ENCODE measurements at regions not wholly inside any gene's neighbourhood (a gene's known extent, or its start where the extent isn't known, plus 50 kb on each side); places are given as distances from the start of the nearest gene placed in this dataset.

DNA sequence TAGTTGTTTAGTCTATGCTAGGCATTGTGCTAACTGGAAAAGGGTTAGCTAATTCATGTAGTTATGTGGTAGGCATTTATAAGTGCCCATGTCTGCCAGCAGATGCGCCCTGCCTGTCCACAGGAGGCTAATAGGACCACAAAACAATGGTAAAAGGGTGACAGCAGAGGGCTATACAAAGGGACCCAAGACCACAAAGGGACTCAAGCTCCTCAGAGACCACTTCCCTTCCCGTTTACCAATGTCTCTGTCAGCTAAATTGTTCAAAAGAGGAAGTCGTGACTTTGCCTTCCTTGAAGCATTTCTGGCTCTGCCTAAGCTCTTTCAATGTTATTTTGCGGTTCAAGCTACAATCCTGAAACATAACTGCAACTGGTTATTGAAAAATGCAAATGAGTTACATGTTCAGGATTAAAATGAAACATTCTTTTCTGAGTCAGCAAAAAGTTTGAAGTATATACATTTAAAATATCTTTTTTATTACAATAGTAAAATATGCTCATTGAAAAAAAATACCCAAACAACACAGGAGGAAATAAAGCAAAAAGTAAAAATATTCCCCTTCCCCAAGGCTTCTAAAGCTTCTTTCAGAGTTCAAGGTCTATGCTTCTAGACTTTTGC, 149.2 kb downstream of the MAF start:
- TF ChIP-seq, protein P1, sequence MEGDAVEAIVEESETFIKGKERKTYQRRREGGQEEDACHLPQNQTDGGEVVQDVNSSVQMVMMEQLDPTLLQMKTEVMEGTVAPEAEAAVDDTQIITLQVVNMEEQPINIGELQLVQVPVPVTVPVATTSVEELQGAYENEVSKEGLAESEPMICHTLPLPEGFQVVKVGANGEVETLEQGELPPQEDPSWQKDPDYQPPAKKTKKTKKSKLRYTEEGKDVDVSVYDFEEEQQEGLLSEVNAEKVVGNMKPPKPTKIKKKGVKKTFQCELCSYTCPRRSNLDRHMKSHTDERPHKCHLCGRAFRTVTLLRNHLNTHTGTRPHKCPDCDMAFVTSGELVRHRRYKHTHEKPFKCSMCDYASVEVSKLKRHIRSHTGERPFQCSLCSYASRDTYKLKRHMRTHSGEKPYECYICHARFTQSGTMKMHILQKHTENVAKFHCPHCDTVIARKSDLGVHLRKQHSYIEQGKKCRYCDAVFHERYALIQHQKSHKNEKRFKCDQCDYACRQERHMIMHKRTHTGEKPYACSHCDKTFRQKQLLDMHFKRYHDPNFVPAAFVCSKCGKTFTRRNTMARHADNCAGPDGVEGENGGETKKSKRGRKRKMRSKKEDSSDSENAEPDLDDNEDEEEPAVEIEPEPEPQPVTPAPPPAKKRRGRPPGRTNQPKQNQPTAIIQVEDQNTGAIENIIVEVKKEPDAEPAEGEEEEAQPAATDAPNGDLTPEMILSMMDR (IDR thresholded peaks at IDR 0.05): no peak
- TF ChIP-seq POLR2A (IDR thresholded peaks at IDR 0.05): no peak

All from adrenal gland (tissue), 5 donors.